ENCODE measurements at regions not wholly inside any gene's neighbourhood (a gene's known extent, or its start where the extent isn't known, plus 50 kb on each side); places are given as distances from the start of the nearest gene placed in this dataset.

- Histone ChIP-seq H3K27me3 (ENCODE audit: control insufficient read depth in 5 of 5, insufficient read depth in 4 of 5, low read length in 5 of 5) (no peaks in the 10 kb centered on the region), H3K4me1 (ENCODE audit: control insufficient read depth in 5 of 5, insufficient read depth in 5 of 5, low read length in 5 of 5) (no peaks in the 10 kb centered on the region), H3K9me3 (ENCODE audit: control insufficient read depth in 5 of 5, low read length in 5 of 5) (no peaks in the 10 kb centered on the region), H3K4me3 (ENCODE audit: low read depth in 1 of 5, low read length in 5 of 5) (no peak overlapping the region), H3K36me3 (ENCODE audit: control insufficient read depth in 5 of 5, insufficient read depth in 5 of 5, low read length in 5 of 5) (no peaks in the 10 kb centered on the region), H3K9ac (ENCODE audit: low read length in 5 of 5) (no peak overlapping the region), H3K27ac (ENCODE audit: low read depth, low read length) (no peak overlapping the region)
These were observed 148.8 kb upstream of the ANO5 start for GRCh38 chr11:22044126-22044525.

- H3K4me1 ChIP-seq (ENCODE audit: control insufficient read depth in 5 of 5, insufficient read depth in 5 of 5, low read length in 5 of 5): no peaks in the 10 kb centered on the region
- H3K9ac ChIP-seq (ENCODE audit: low read length in 5 of 5): no peak overlapping the region
- no peaks in the 10 kb centered on the region for H3K36me3 ChIP-seq (ENCODE audit: control insufficient read depth in 5 of 5, insufficient read depth in 5 of 5, low read length in 5 of 5)
- no peaks in the 10 kb centered on the region for H3K27me3 ChIP-seq (ENCODE audit: control insufficient read depth in 5 of 5, insufficient read depth in 4 of 5, low read length in 5 of 5)
- H3K27ac ChIP-seq (ENCODE audit: low read depth, low read length): no peak overlapping the region
- H3K9me3 ChIP-seq (ENCODE audit: control insufficient read depth in 5 of 5, low read length in 5 of 5): peaks cover 0 to 4% (median 0%) of the 10 kb centered on the region in 5 donors
- no peak overlapping the region for H3K4me3 ChIP-seq (ENCODE audit: low read depth in 1 of 5, low read length in 5 of 5)
These were observed 143.6 kb upstream of the ANO5 start for GRCh38 chr11:22049276-22049675.

GRCh38 chr11:22065472-22065871 lies 127.4 kb upstream of the ANO5 start:
- Histone ChIP-seq H3K9me3 (ENCODE audit: control insufficient read depth in 5 of 5, low read length in 5 of 5) (peaks cover 5 to 23% (median 9%) of the 10 kb centered on the region in 5 donors), H3K9ac (ENCODE audit: low read length in 5 of 5) (no peak overlapping the region), H3K36me3 (ENCODE audit: control insufficient read depth in 5 of 5, insufficient read depth in 5 of 5, low read length in 5 of 5) (no peaks in the 10 kb centered on the region)

GRCh38 chr11:22069844-22070243 lies 123.0 kb upstream of the ANO5 start:
- H3K27ac ChIP-seq (ENCODE audit: low read depth, low read length): no peak overlapping the region
- no peak overlapping the region for H3K4me3 ChIP-seq (ENCODE audit: low read depth in 1 of 5, low read length in 5 of 5)
- H3K9me3 ChIP-seq (ENCODE audit: control insufficient read depth in 5 of 5, low read length in 5 of 5): peaks cover 5 to 17% (median 9%) of the 10 kb centered on the region in 5 donors
- H3K36me3 ChIP-seq (ENCODE audit: control insufficient read depth in 5 of 5, insufficient read depth in 5 of 5, low read length in 5 of 5): no peaks in the 10 kb centered on the region
- H3K9ac ChIP-seq (ENCODE audit: low read length in 5 of 5): no peak overlapping the region
- no peaks in the 10 kb centered on the region for H3K4me1 ChIP-seq (ENCODE audit: control insufficient read depth in 5 of 5, insufficient read depth in 5 of 5, low read length in 5 of 5)
- no peaks in the 10 kb centered on the region for H3K27me3 ChIP-seq (ENCODE audit: control insufficient read depth in 5 of 5, insufficient read depth in 4 of 5, low read length in 5 of 5)

More at GRCh38 chr11:22065472-22065871, 127.4 kb upstream of the ANO5 start:
- no peaks in the 10 kb centered on the region for H3K4me1 ChIP-seq (ENCODE audit: control insufficient read depth in 5 of 5, insufficient read depth in 5 of 5, low read length in 5 of 5)
- H3K27me3 ChIP-seq (ENCODE audit: control insufficient read depth in 5 of 5, insufficient read depth in 4 of 5, low read length in 5 of 5): no peaks in the 10 kb centered on the region
- H3K4me3 ChIP-seq (ENCODE audit: low read depth in 1 of 5, low read length in 5 of 5): no peak overlapping the region
- no peak overlapping the region for H3K27ac ChIP-seq (ENCODE audit: low read depth, low read length)

- no peaks in the 10 kb centered on the region for H3K36me3 ChIP-seq (ENCODE audit: control insufficient read depth in 5 of 5, insufficient read depth in 5 of 5, low read length in 5 of 5)
- H3K4me3 ChIP-seq (ENCODE audit: low read depth in 1 of 5, low read length in 5 of 5): no peak overlapping the region
- no peaks in the 10 kb centered on the region for H3K4me1 ChIP-seq (ENCODE audit: control insufficient read depth in 5 of 5, insufficient read depth in 5 of 5, low read length in 5 of 5)
- H3K9ac ChIP-seq (ENCODE audit: low read length in 5 of 5): no peak overlapping the region
- no peak overlapping the region for H3K27ac ChIP-seq (ENCODE audit: low read depth, low read length)
- H3K9me3 ChIP-seq (ENCODE audit: control insufficient read depth in 5 of 5, low read length in 5 of 5): peaks cover 0 to 3% (median 0%) of the 10 kb centered on the region in 5 donors
- H3K27me3 ChIP-seq (ENCODE audit: control insufficient read depth in 5 of 5, insufficient read depth in 4 of 5, low read length in 5 of 5): no peaks in the 10 kb centered on the region
These were observed 116.5 kb upstream of the ANO5 start for GRCh38 chr11:22076271-22076930.

GRCh38 chr11:22078063-22078462 lies 114.8 kb upstream of the ANO5 start:
- no peaks in the 10 kb centered on the region for H3K9me3 ChIP-seq (ENCODE audit: control insufficient read depth in 5 of 5, low read length in 5 of 5)
- H3K36me3 ChIP-seq (ENCODE audit: control insufficient read depth in 5 of 5, insufficient read depth in 5 of 5, low read length in 5 of 5): no peaks in the 10 kb centered on the region
- no peaks in the 10 kb centered on the region for H3K4me1 ChIP-seq (ENCODE audit: control insufficient read depth in 5 of 5, insufficient read depth in 5 of 5, low read length in 5 of 5)
- no peak overlapping the region for H3K9ac ChIP-seq (ENCODE audit: low read length in 5 of 5)
- H3K27ac ChIP-seq (ENCODE audit: low read depth, low read length): no peak overlapping the region
- H3K4me3 ChIP-seq (ENCODE audit: low read depth in 1 of 5, low read length in 5 of 5): no peak overlapping the region
- H3K27me3 ChIP-seq (ENCODE audit: control insufficient read depth in 5 of 5, insufficient read depth in 4 of 5, low read length in 5 of 5): no peaks in the 10 kb centered on the region

GRCh38 chr11:22079133-22079872 lies 113.6 kb upstream of the ANO5 start:
- Histone ChIP-seq H3K9me3 (ENCODE audit: control insufficient read depth in 5 of 5, low read length in 5 of 5) (no peaks in the 10 kb centered on the region), H3K27me3 (ENCODE audit: control insufficient read depth in 5 of 5, insufficient read depth in 4 of 5, low read length in 5 of 5) (no peaks in the 10 kb centered on the region), H3K9ac (ENCODE audit: low read length in 5 of 5) (no peak overlapping the region), H3K27ac (ENCODE audit: low read depth, low read length) (no peak overlapping the region), H3K4me3 (ENCODE audit: low read depth in 1 of 5, low read length in 5 of 5) (no peak overlapping the region), H3K4me1 (ENCODE audit: control insufficient read depth in 5 of 5, insufficient read depth in 5 of 5, low read length in 5 of 5) (no peaks in the 10 kb centered on the region), H3K36me3 (ENCODE audit: control insufficient read depth in 5 of 5, insufficient read depth in 5 of 5, low read length in 5 of 5) (no peaks in the 10 kb centered on the region)

GRCh38 chr11:22082178-22082577 lies 110.7 kb upstream of the ANO5 start:
- Histone ChIP-seq H3K36me3 (ENCODE audit: control insufficient read depth in 5 of 5, insufficient read depth in 5 of 5, low read length in 5 of 5) (no peaks in the 10 kb centered on the region), H3K9me3 (ENCODE audit: control insufficient read depth in 5 of 5, low read length in 5 of 5) (peaks cover 0 to 2% (median 0%) of the 10 kb centered on the region in 5 donors), H3K9ac (ENCODE audit: low read length in 5 of 5) (no peak overlapping the region), H3K27ac (ENCODE audit: low read depth, low read length) (no peak overlapping the region), H3K4me3 (ENCODE audit: low read depth in 1 of 5, low read length in 5 of 5) (no peak overlapping the region), H3K4me1 (ENCODE audit: control insufficient read depth in 5 of 5, insufficient read depth in 5 of 5, low read length in 5 of 5) (no peaks in the 10 kb centered on the region), H3K27me3 (ENCODE audit: control insufficient read depth in 5 of 5, insufficient read depth in 4 of 5, low read length in 5 of 5) (no peaks in the 10 kb centered on the region)

GRCh38 chr11:22082788-22083187 lies 110.1 kb upstream of the ANO5 start:
- no peak overlapping the region for H3K27ac ChIP-seq (ENCODE audit: low read depth, low read length)
- no peak overlapping the region for H3K9ac ChIP-seq (ENCODE audit: low read length in 5 of 5)

GRCh38 chr11:22084056-22084455 lies 108.8 kb upstream of the ANO5 start:
- H3K4me1 ChIP-seq (ENCODE audit: control insufficient read depth in 5 of 5, insufficient read depth in 5 of 5, low read length in 5 of 5): no peaks in the 10 kb centered on the region
- peaks cover 0 to 2% (median 0%) of the 10 kb centered on the region in 5 donors for H3K9me3 ChIP-seq (ENCODE audit: control insufficient read depth in 5 of 5, low read length in 5 of 5)
- H3K27me3 ChIP-seq (ENCODE audit: control insufficient read depth in 5 of 5, insufficient read depth in 4 of 5, low read length in 5 of 5): no peaks in the 10 kb centered on the region
- H3K36me3 ChIP-seq (ENCODE audit: control insufficient read depth in 5 of 5, insufficient read depth in 5 of 5, low read length in 5 of 5): no peaks in the 10 kb centered on the region
- H3K27ac ChIP-seq (ENCODE audit: low read depth, low read length): no peak overlapping the region
- no peak overlapping the region for H3K4me3 ChIP-seq (ENCODE audit: low read depth in 1 of 5, low read length in 5 of 5)
- no peak overlapping the region for H3K9ac ChIP-seq (ENCODE audit: low read length in 5 of 5)

More at GRCh38 chr11:22082788-22083187, 110.1 kb upstream of the ANO5 start:
- Histone ChIP-seq H3K4me1 (ENCODE audit: control insufficient read depth in 5 of 5, insufficient read depth in 5 of 5, low read length in 5 of 5) (no peaks in the 10 kb centered on the region), H3K27me3 (ENCODE audit: control insufficient read depth in 5 of 5, insufficient read depth in 4 of 5, low read length in 5 of 5) (no peaks in the 10 kb centered on the region), H3K9me3 (ENCODE audit: control insufficient read depth in 5 of 5, low read length in 5 of 5) (peaks cover 0 to 2% (median 0%) of the 10 kb centered on the region in 5 donors), H3K4me3 (ENCODE audit: low read depth in 1 of 5, low read length in 5 of 5) (no peak overlapping the region), H3K36me3 (ENCODE audit: control insufficient read depth in 5 of 5, insufficient read depth in 5 of 5, low read length in 5 of 5) (no peaks in the 10 kb centered on the region)

Data from subcutaneous abdominal adipose tissue (tissue), 5 donors.